ENCODE measurements at regions not wholly inside any gene's neighbourhood (a gene's known extent, or its start where the extent isn't known, plus 50 kb on each side); places are given as distances from the start of the nearest gene placed in this dataset.
"Not testable (repeated sequence)": the region's sequence is repeated elsewhere in the genome, so short reads cannot be mapped to it uniquely, and the experiment has no call there.

GRCh38 chr21:31819692-31820091 lies 53.1 kb upstream of the HUNK start:
- H3K4me3 ChIP-seq, result not testable (repeated sequence)

GRCh38 chr21:31814356-31814755 lies 58.5 kb upstream of the HUNK start:
- not testable (repeated sequence) for H3K27ac ChIP-seq; H3K36me3 ChIP-seq (ENCODE audit: insufficient read depth, low read length); DNase-seq (ENCODE audit: low read depth, low spot score); H3K9me3 ChIP-seq (ENCODE audit: low read depth, low read length); H3K4me3 ChIP-seq; H3K9ac ChIP-seq (ENCODE audit: insufficient read length)

More at GRCh38 chr21:31819692-31820091, 53.1 kb upstream of the HUNK start:
- DNase-seq (ENCODE audit: low read depth, low spot score); H3K9me3 ChIP-seq (ENCODE audit: low read depth, low read length); H3K36me3 ChIP-seq (ENCODE audit: insufficient read depth, low read length); H3K27ac ChIP-seq; H3K9ac ChIP-seq (ENCODE audit: insufficient read length): not testable (repeated sequence)

- H3K9ac ChIP-seq (ENCODE audit: insufficient read length), result no peak overlapping the region
- no peaks in the 10 kb centered on the region for H3K9me3 ChIP-seq (ENCODE audit: low read depth, low read length)
- no peaks in the 10 kb centered on the region for H3K36me3 ChIP-seq (ENCODE audit: insufficient read depth, low read length)
- no peak for TF ChIP-seq FOXP2 (optimal IDR thresholded peaks at IDR 0.05; ENCODE audit: control extremely low read depth, extremely low read length, insufficient read depth)
- TF ChIP-seq POLR2AphosphoS5 (IDR thresholded peaks at IDR 0.05; ENCODE audit: borderline replicate concordance, low read depth, low read length), result no peak
- TF ChIP-seq EZH2 (IDR thresholded peaks at IDR 0.05), result no peak
- no peak overlapping the region for H3K4me3 ChIP-seq
- no peak for DNase-seq (ENCODE audit: low read depth, low spot score)
- no peak overlapping the region for H3K27ac ChIP-seq
Measured at GRCh38 chr21:31813862-31814261, 59.0 kb upstream of the HUNK start.

- TF ChIP-seq EZH2 (IDR thresholded peaks at IDR 0.05) (no peak), FOXP2 (optimal IDR thresholded peaks at IDR 0.05; ENCODE audit: control extremely low read depth, extremely low read length, insufficient read depth) (no peak), POLR2AphosphoS5 (IDR thresholded peaks at IDR 0.05; ENCODE audit: borderline replicate concordance, low read depth, low read length) (no peak)
- Histone ChIP-seq H3K9me3 (ENCODE audit: low read depth, low read length) (no peaks in the 10 kb centered on the region), H3K9ac (ENCODE audit: insufficient read length) (no peak overlapping the region), H3K4me3 (no peak overlapping the region), H3K36me3 (ENCODE audit: insufficient read depth, low read length) (no peaks in the 10 kb centered on the region), H3K27ac (no peak overlapping the region)
- DNase-seq (ENCODE audit: low read depth, low spot score), result no peak
Measured at GRCh38 chr21:31804008-31804394, 68.8 kb upstream of the HUNK start.

- Histone ChIP-seq H3K4me3 (no peak overlapping the region), H3K9ac (ENCODE audit: insufficient read length) (no peak overlapping the region), H3K9me3 (ENCODE audit: low read depth, low read length) (no peaks in the 10 kb centered on the region), H3K36me3 (ENCODE audit: insufficient read depth, low read length) (no peaks in the 10 kb centered on the region), H3K27ac (no peak overlapping the region)
- DNase-seq (ENCODE audit: low read depth, low spot score), result no peak
- TF ChIP-seq EZH2 (IDR thresholded peaks at IDR 0.05) (no peak), FOXP2 (optimal IDR thresholded peaks at IDR 0.05; ENCODE audit: control extremely low read depth, extremely low read length, insufficient read depth) (no peak), POLR2AphosphoS5 (IDR thresholded peaks at IDR 0.05; ENCODE audit: borderline replicate concordance, low read depth, low read length) (no peak)
Measured at GRCh38 chr21:31803039-31804007, 69.5 kb upstream of the HUNK start.

- Histone ChIP-seq H3K27ac (no peak overlapping the region), H3K9me3 (ENCODE audit: low read depth, low read length) (no peaks in the 10 kb centered on the region), H3K36me3 (ENCODE audit: insufficient read depth, low read length) (no peaks in the 10 kb centered on the region), H3K4me3 (no peak overlapping the region), H3K9ac (ENCODE audit: insufficient read length) (no peak overlapping the region)
- TF ChIP-seq FOXP2 (optimal IDR thresholded peaks at IDR 0.05; ENCODE audit: control extremely low read depth, extremely low read length, insufficient read depth) (no peak), POLR2AphosphoS5 (IDR thresholded peaks at IDR 0.05; ENCODE audit: borderline replicate concordance, low read depth, low read length) (no peak), EZH2 (IDR thresholded peaks at IDR 0.05) (no peak)
- DNase-seq (ENCODE audit: low read depth, low spot score), result no peak
Measured at GRCh38 chr21:31802331-31802730, 70.4 kb upstream of the SCAF4 start.

- Histone ChIP-seq H3K4me3 (no peak overlapping the region), H3K9me3 (ENCODE audit: low read depth, low read length) (no peaks in the 10 kb centered on the region), H3K27ac (no peak overlapping the region), H3K36me3 (ENCODE audit: insufficient read depth, low read length) (no peaks in the 10 kb centered on the region), H3K9ac (ENCODE audit: insufficient read length) (no peak overlapping the region)
- no peak for TF ChIP-seq FOXP2 (optimal IDR thresholded peaks at IDR 0.05; ENCODE audit: control extremely low read depth, extremely low read length, insufficient read depth)
- TF ChIP-seq POLR2AphosphoS5 (IDR thresholded peaks at IDR 0.05; ENCODE audit: borderline replicate concordance, low read depth, low read length), result no peak
- DNase-seq (ENCODE audit: low read depth, low spot score), result no peak
Measured at GRCh38 chr21:31801551-31802219, 69.8 kb upstream of the SCAF4 start.

GRCh38 chr21:31798842-31799704 lies 67.2 kb upstream of the SCAF4 start:
- Histone ChIP-seq H3K4me3 (no peak overlapping the region), H3K9me3 (ENCODE audit: low read depth, low read length) (no peaks in the 10 kb centered on the region), H3K36me3 (ENCODE audit: insufficient read depth, low read length) (no peaks in the 10 kb centered on the region), H3K9ac (ENCODE audit: insufficient read length) (no peak overlapping the region), H3K27ac (no peak overlapping the region)
- no peak for DNase-seq (ENCODE audit: low read depth, low spot score)
- TF ChIP-seq FOXP2 (optimal IDR thresholded peaks at IDR 0.05; ENCODE audit: control extremely low read depth, extremely low read length, insufficient read depth) (no peak), EZH2 (IDR thresholded peaks at IDR 0.05) (no peak), POLR2AphosphoS5 (IDR thresholded peaks at IDR 0.05; ENCODE audit: borderline replicate concordance, low read depth, low read length) (no peak)

All from SK-N-MC (cell line).